HG02981 (cell line): ENCODE measurements at regions not wholly inside any gene's neighbourhood (a gene's known extent, or its start where the extent isn't known, plus 50 kb on each side); places are given as distances from the start of the nearest gene placed in this dataset.
"Not testable (repeated sequence)": the region's sequence is repeated elsewhere in the genome, so short reads cannot be mapped to it uniquely, and the experiment has no call there.

Experiments used
- ATAC-seq: cut with Tn5 transposase; IDR thresholded peaks from one replicate; pipeline ENCODE4 v1.9.1; 2021; ENCODE audit warnings: mild to moderate bottlenecking, moderate library complexity; ENCODE audit not compliant: unreplicated experiment

GRCh38 chr5:101404531-101404930 lies 501.4 kb upstream of the ST8SIA4 start:
- ATAC-seq = no peak

- no peak for ATAC-seq
Observed at GRCh38 chr5:101393795-101394450, 490.8 kb upstream of the ST8SIA4 start.

GRCh38 chr5:101390151-101390908 lies 487.2 kb upstream of the ST8SIA4 start:
- no peak for ATAC-seq

GRCh38 chr5:101385276-101385675 lies 482.2 kb upstream of the ST8SIA4 start:
- ATAC-seq = no peak

GRCh38 chr5:101370181-101370580 lies 467.1 kb upstream of the ST8SIA4 start:
- ATAC-seq = no peak

GRCh38 chr5:101364469-101364868 lies 461.4 kb upstream of the ST8SIA4 start:
- no peak for ATAC-seq

- ATAC-seq = no peak
Observed at GRCh38 chr5:101362067-101362466, 459.0 kb upstream of the ST8SIA4 start.

GRCh38 chr5:101346906-101347305 lies 443.8 kb upstream of the ST8SIA4 start:
- ATAC-seq = no peak

- ATAC-seq = no peak
Observed at GRCh38 chr5:101346447-101346846, 443.4 kb upstream of the ST8SIA4 start.

GRCh38 chr5:101338226-101338625 lies 435.1 kb upstream of the ST8SIA4 start:
- no peak for ATAC-seq

- ATAC-seq = no peak
Observed at GRCh38 chr5:101327816-101328215, 424.7 kb upstream of the ST8SIA4 start.

GRCh38 chr5:101326766-101327165 lies 423.7 kb upstream of the ST8SIA4 start:
- ATAC-seq = no peak

- not testable (repeated sequence) for ATAC-seq
Observed at GRCh38 chr5:101316401-101316800, 413.3 kb upstream of the ST8SIA4 start.

GRCh38 chr5:101306391-101307137 lies 403.5 kb upstream of the ST8SIA4 start:
- ATAC-seq = no peak

GRCh38 chr5:101296477-101296876 lies 393.4 kb upstream of the ST8SIA4 start:
- ATAC-seq = no peak

- no peak for ATAC-seq
Observed at GRCh38 chr5:101292199-101292598, 389.1 kb upstream of the ST8SIA4 start.

GRCh38 chr5:101290761-101291160 lies 387.7 kb upstream of the ST8SIA4 start:
- ATAC-seq = not testable (repeated sequence)

- no peak for ATAC-seq
Observed at GRCh38 chr5:101288633-101289032, 385.6 kb upstream of the ST8SIA4 start.

- no peak for ATAC-seq
Observed at GRCh38 chr5:101284736-101285375, 381.8 kb upstream of the ST8SIA4 start.

GRCh38 chr5:101283938-101284337 lies 380.9 kb upstream of the ST8SIA4 start:
- not testable (repeated sequence) for ATAC-seq

GRCh38 chr5:101278917-101279316 lies 375.8 kb upstream of the ST8SIA4 start:
- ATAC-seq = no peak
